ENCODE measurements at regions not wholly inside any gene's neighbourhood (a gene's known extent, or its start where the extent isn't known, plus 50 kb on each side); places are given as distances from the start of the nearest gene placed in this dataset.

- H3K36me3 ChIP-seq (ENCODE audit: control insufficient read depth, insufficient read depth, low read length): no peaks in the 10 kb centered on the region
- no peak overlapping the region for H3K9ac ChIP-seq (ENCODE audit: low read depth, low read length)
- H3K9me3 ChIP-seq (ENCODE audit: control insufficient read depth, insufficient read depth, low read length): no peaks in the 10 kb centered on the region
- no peaks in the 10 kb centered on the region for H3K4me1 ChIP-seq (ENCODE audit: control insufficient read depth, insufficient read depth, low read length)
- peaks cover 6% of the 10 kb centered on the region; the same call in 1 of the 2 replicates for H3K27me3 ChIP-seq (ENCODE audit: control insufficient read depth, insufficient read depth, low read length)
- no peak overlapping the region for H3K27ac ChIP-seq (ENCODE audit: low read depth, low read length)
- no peak overlapping the region for H3K4me3 ChIP-seq (ENCODE audit: low read depth, low read length)
These were observed 162.0 kb upstream of the SYT6 start for GRCh38 chr1:114315631-114316030.

- Histone ChIP-seq H3K4me1 (ENCODE audit: control insufficient read depth, insufficient read depth, low read length) (no peaks in the 10 kb centered on the region), H3K9ac (ENCODE audit: low read depth, low read length) (no peak overlapping the region), H3K4me3 (ENCODE audit: low read depth, low read length) (no peak overlapping the region), H3K27me3 (ENCODE audit: control insufficient read depth, insufficient read depth, low read length) (no peaks in the 10 kb centered on the region), H3K27ac (ENCODE audit: low read depth, low read length) (no peak overlapping the region), H3K36me3 (ENCODE audit: control insufficient read depth, insufficient read depth, low read length) (no peaks in the 10 kb centered on the region), H3K9me3 (ENCODE audit: control insufficient read depth, insufficient read depth, low read length) (no peaks in the 10 kb centered on the region)
These were observed 160.9 kb upstream of the SYT6 start for GRCh38 chr1:114314576-114314975.

- H3K9me3 ChIP-seq (ENCODE audit: control insufficient read depth, insufficient read depth, low read length): no peaks in the 10 kb centered on the region
- no peak overlapping the region for H3K9ac ChIP-seq (ENCODE audit: low read depth, low read length)
- no peaks in the 10 kb centered on the region for H3K27me3 ChIP-seq (ENCODE audit: control insufficient read depth, insufficient read depth, low read length)
- no peaks in the 10 kb centered on the region for H3K4me1 ChIP-seq (ENCODE audit: control insufficient read depth, insufficient read depth, low read length)
- no peaks in the 10 kb centered on the region for H3K36me3 ChIP-seq (ENCODE audit: control insufficient read depth, insufficient read depth, low read length)
- H3K27ac ChIP-seq (ENCODE audit: low read depth, low read length): no peak overlapping the region
- H3K4me3 ChIP-seq (ENCODE audit: low read depth, low read length): no peak overlapping the region
These were observed 160.4 kb upstream of the SYT6 start for GRCh38 chr1:114314098-114314497.

GRCh38 chr1:114310695-114311271, 157.1 kb upstream of the SYT6 start:
- Histone ChIP-seq H3K27me3 (ENCODE audit: control insufficient read depth, insufficient read depth, low read length) (no peaks in the 10 kb centered on the region), H3K36me3 (ENCODE audit: control insufficient read depth, insufficient read depth, low read length) (no peaks in the 10 kb centered on the region), H3K4me1 (ENCODE audit: control insufficient read depth, insufficient read depth, low read length) (no peaks in the 10 kb centered on the region), H3K9me3 (ENCODE audit: control insufficient read depth, insufficient read depth, low read length) (no peaks in the 10 kb centered on the region), H3K4me3 (ENCODE audit: low read depth, low read length) (no peak overlapping the region), H3K9ac (ENCODE audit: low read depth, low read length) (no peak overlapping the region), H3K27ac (ENCODE audit: low read depth, low read length) (no peak overlapping the region)

- peaks cover 11% of the 10 kb centered on the region for H3K9me3 ChIP-seq (ENCODE audit: control insufficient read depth, insufficient read depth, low read length)
- H3K36me3 ChIP-seq (ENCODE audit: control insufficient read depth, insufficient read depth, low read length): no peaks in the 10 kb centered on the region
These were observed 149.2 kb upstream of the SYT6 start for GRCh38 chr1:114302821-114303220.

GRCh38 chr1:114299331-114299975, 145.8 kb upstream of the SYT6 start:
- no peaks in the 10 kb centered on the region for H3K36me3 ChIP-seq (ENCODE audit: control insufficient read depth, insufficient read depth, low read length)
- no peak overlapping the region for H3K9ac ChIP-seq (ENCODE audit: low read depth, low read length)
- H3K9me3 ChIP-seq (ENCODE audit: control insufficient read depth, insufficient read depth, low read length): peaks cover 11% of the 10 kb centered on the region
- H3K27ac ChIP-seq (ENCODE audit: low read depth, low read length): no peak overlapping the region
- peaks cover 7% of the 10 kb centered on the region; the same call in 1 of the 2 replicates for H3K4me1 ChIP-seq (ENCODE audit: control insufficient read depth, insufficient read depth, low read length)
- H3K4me3 ChIP-seq (ENCODE audit: low read depth, low read length): no peak overlapping the region
- peaks cover 7% of the 10 kb centered on the region; the same call in 1 of the 2 replicates for H3K27me3 ChIP-seq (ENCODE audit: control insufficient read depth, insufficient read depth, low read length)

More at GRCh38 chr1:114302821-114303220, 149.2 kb upstream of the SYT6 start:
- H3K4me3 ChIP-seq (ENCODE audit: low read depth, low read length): no peak overlapping the region
- no peak overlapping the region for H3K27ac ChIP-seq (ENCODE audit: low read depth, low read length)
- H3K4me1 ChIP-seq (ENCODE audit: control insufficient read depth, insufficient read depth, low read length): no peaks in the 10 kb centered on the region
- no peak overlapping the region for H3K9ac ChIP-seq (ENCODE audit: low read depth, low read length)
- H3K27me3 ChIP-seq (ENCODE audit: control insufficient read depth, insufficient read depth, low read length): peaks cover 6% of the 10 kb centered on the region; the same call in 1 of the 2 replicates

- Histone ChIP-seq H3K9me3 (ENCODE audit: control insufficient read depth, insufficient read depth, low read length) (0 out of 2 replicates have a peak, but pooled peaks cover under 1% of the 10 kb centered on the region), H3K4me1 (ENCODE audit: control insufficient read depth, insufficient read depth, low read length) (peaks cover 7% of the 10 kb centered on the region; the same call in 1 of the 2 replicates), H3K36me3 (ENCODE audit: control insufficient read depth, insufficient read depth, low read length) (no peaks in the 10 kb centered on the region), H3K27me3 (ENCODE audit: control insufficient read depth, insufficient read depth, low read length) (peaks cover 11% of the 10 kb centered on the region), H3K4me3 (ENCODE audit: low read depth, low read length) (no peak overlapping the region), H3K27ac (ENCODE audit: low read depth, low read length) (no peak overlapping the region), H3K9ac (ENCODE audit: low read depth, low read length) (no peak overlapping the region)
These were observed 144.3 kb upstream of the SYT6 start for GRCh38 chr1:114298008-114298407.

GRCh38 chr1:114296413-114296812, 142.7 kb upstream of the SYT6 start:
- peaks cover 7% of the 10 kb centered on the region; the same call in 1 of the 2 replicates for H3K4me1 ChIP-seq (ENCODE audit: control insufficient read depth, insufficient read depth, low read length)
- H3K4me3 ChIP-seq (ENCODE audit: low read depth, low read length): no peak overlapping the region
- H3K36me3 ChIP-seq (ENCODE audit: control insufficient read depth, insufficient read depth, low read length): no peaks in the 10 kb centered on the region
- H3K9ac ChIP-seq (ENCODE audit: low read depth, low read length): no peak overlapping the region
- H3K27ac ChIP-seq (ENCODE audit: low read depth, low read length): no peak overlapping the region
- H3K9me3 ChIP-seq (ENCODE audit: control insufficient read depth, insufficient read depth, low read length): no peaks in the 10 kb centered on the region
- peaks cover 16% of the 10 kb centered on the region for H3K27me3 ChIP-seq (ENCODE audit: control insufficient read depth, insufficient read depth, low read length)

GRCh38 chr1:114295321-114295720, 141.7 kb upstream of the SYT6 start:
- Histone ChIP-seq H3K9ac (ENCODE audit: low read depth, low read length) (no peak overlapping the region), H3K27ac (ENCODE audit: low read depth, low read length) (no peak overlapping the region), H3K27me3 (ENCODE audit: control insufficient read depth, insufficient read depth, low read length) (peaks cover 16% of the 10 kb centered on the region)

GRCh38 chr1:114292835-114293234, 139.2 kb upstream of the SYT6 start:
- no peak overlapping the region for H3K4me3 ChIP-seq (ENCODE audit: low read depth, low read length)
- no peak overlapping the region for H3K27ac ChIP-seq (ENCODE audit: low read depth, low read length)
- H3K9me3 ChIP-seq (ENCODE audit: control insufficient read depth, insufficient read depth, low read length): no peaks in the 10 kb centered on the region
- H3K36me3 ChIP-seq (ENCODE audit: control insufficient read depth, insufficient read depth, low read length): no peaks in the 10 kb centered on the region
- peaks cover 12% of the 10 kb centered on the region for H3K27me3 ChIP-seq (ENCODE audit: control insufficient read depth, insufficient read depth, low read length)
- H3K9ac ChIP-seq (ENCODE audit: low read depth, low read length): no peak overlapping the region
- H3K4me1 ChIP-seq (ENCODE audit: control insufficient read depth, insufficient read depth, low read length): peaks cover 7% of the 10 kb centered on the region

More at GRCh38 chr1:114295321-114295720, 141.7 kb upstream of the SYT6 start:
- no peaks in the 10 kb centered on the region for H3K9me3 ChIP-seq (ENCODE audit: control insufficient read depth, insufficient read depth, low read length)
- H3K36me3 ChIP-seq (ENCODE audit: control insufficient read depth, insufficient read depth, low read length): no peaks in the 10 kb centered on the region
- H3K4me3 ChIP-seq (ENCODE audit: low read depth, low read length): no peak overlapping the region
- H3K4me1 ChIP-seq (ENCODE audit: control insufficient read depth, insufficient read depth, low read length): peaks cover 7% of the 10 kb centered on the region; the same call in 1 of the 2 replicates

GRCh38 chr1:114292194-114292593, 138.5 kb upstream of the SYT6 start:
- no peaks in the 10 kb centered on the region for H3K9me3 ChIP-seq (ENCODE audit: control insufficient read depth, insufficient read depth, low read length)
- no peak overlapping the region for H3K4me3 ChIP-seq (ENCODE audit: low read depth, low read length)
- peaks cover 5% of the 10 kb centered on the region for H3K4me1 ChIP-seq (ENCODE audit: control insufficient read depth, insufficient read depth, low read length)
- no peaks in the 10 kb centered on the region for H3K36me3 ChIP-seq (ENCODE audit: control insufficient read depth, insufficient read depth, low read length)
- no peak overlapping the region for H3K9ac ChIP-seq (ENCODE audit: low read depth, low read length)
- H3K27me3 ChIP-seq (ENCODE audit: control insufficient read depth, insufficient read depth, low read length): peaks cover 13% of the 10 kb centered on the region
- no peak overlapping the region for H3K27ac ChIP-seq (ENCODE audit: low read depth, low read length)

Data from HUES48 (cell line).